A549 (cell line): ENCODE measurements at regions not wholly inside any gene's neighbourhood (a gene's known extent, or its start where the extent isn't known, plus 50 kb on each side); places are given as distances from the start of the nearest gene placed in this dataset.

ENCODE experiments used
- MAZ ChIP-seq: fragments of 150-350 bp; IDR thresholded peaks from 2 replicates; pipeline ENCODE4 v1.6.1; 2014; ENCODE audit warnings: antibody characterized with exemption, low read depth, low read length, borderline replicate concordance
- NR3C1 ChIP-seq: fragments of >200 bp; sonication (Bioruptor Twin); formaldehyde crosslinking; IDR thresholded peaks from 3 replicates; pipeline ENCODE4 v1.6.1; 2017
- SMC3 ChIP-seq: fragments of >200 bp; sonication (Bioruptor Twin); formaldehyde crosslinking; IDR thresholded peaks from 3 replicates; pipeline ENCODE4 v1.6.1; 2018; ENCODE audit warnings: inconsistent platforms
- TF ChIP-seq, protein P1 (sequence below): fragments of >200 bp; sonication (Bioruptor Twin); formaldehyde crosslinking; IDR thresholded peaks from 3 replicates; pipeline ENCODE4 v1.5.1; 2016

DNA sequence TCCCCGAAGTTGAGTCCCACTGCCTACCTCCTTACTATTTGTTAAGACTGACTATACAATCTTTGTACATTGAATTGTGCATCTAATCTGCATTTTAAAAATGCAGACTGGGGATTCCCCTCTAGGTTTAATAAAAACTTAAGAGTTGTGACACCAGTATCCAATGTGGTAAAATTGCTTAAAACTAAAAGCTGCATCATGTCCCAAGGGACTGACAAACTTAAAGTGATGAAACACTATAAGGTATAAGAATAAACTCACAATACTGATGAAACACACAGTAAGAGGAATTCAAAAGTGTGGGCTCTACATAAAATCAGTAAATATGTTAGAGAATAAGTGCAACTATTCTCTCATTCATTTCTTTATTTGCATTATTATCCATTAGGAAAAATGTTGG lies 1905.1 kb downstream of the MAT2B start:
- no peak for TF ChIP-seq SMC3
- TF ChIP-seq, protein P1, sequence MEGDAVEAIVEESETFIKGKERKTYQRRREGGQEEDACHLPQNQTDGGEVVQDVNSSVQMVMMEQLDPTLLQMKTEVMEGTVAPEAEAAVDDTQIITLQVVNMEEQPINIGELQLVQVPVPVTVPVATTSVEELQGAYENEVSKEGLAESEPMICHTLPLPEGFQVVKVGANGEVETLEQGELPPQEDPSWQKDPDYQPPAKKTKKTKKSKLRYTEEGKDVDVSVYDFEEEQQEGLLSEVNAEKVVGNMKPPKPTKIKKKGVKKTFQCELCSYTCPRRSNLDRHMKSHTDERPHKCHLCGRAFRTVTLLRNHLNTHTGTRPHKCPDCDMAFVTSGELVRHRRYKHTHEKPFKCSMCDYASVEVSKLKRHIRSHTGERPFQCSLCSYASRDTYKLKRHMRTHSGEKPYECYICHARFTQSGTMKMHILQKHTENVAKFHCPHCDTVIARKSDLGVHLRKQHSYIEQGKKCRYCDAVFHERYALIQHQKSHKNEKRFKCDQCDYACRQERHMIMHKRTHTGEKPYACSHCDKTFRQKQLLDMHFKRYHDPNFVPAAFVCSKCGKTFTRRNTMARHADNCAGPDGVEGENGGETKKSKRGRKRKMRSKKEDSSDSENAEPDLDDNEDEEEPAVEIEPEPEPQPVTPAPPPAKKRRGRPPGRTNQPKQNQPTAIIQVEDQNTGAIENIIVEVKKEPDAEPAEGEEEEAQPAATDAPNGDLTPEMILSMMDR, result no peak
- TF ChIP-seq MAZ, result no peak
- TF ChIP-seq NR3C1, result no peak
